HG03095 (cell line): ENCODE measurements at regions not wholly inside any gene's neighbourhood (a gene's known extent, or its start where the extent isn't known, plus 50 kb on each side); places are given as distances from the start of the nearest gene placed in this dataset.

Experiments used
- ATAC-seq: cut with Tn5 transposase; IDR thresholded peaks from one replicate; pipeline ENCODE4 v1.9.1; 2021; ENCODE audit warnings: moderate library complexity; ENCODE audit not compliant: unreplicated experiment

DNA sequence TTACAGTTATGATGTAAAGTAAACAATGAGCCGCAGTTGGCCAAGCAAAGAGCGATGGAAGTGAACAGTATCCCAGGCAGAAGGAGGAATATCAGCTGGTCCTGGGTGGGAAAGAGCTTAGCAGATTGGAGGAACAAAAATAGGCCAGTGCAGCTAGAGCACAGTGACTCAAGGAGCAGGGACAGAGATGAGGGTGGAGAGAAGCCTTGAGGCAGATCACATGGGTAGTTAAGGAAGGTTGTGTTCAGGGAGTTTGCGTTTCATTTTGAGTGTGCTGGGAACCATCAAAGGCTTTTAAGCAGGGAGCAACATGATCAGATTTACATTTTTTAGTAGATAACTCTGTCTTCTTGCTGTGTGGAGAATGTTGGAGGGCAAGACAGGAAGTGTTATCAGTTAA, 113.6 kb downstream of the OAT start:
- ATAC-seq = no peak

DNA sequence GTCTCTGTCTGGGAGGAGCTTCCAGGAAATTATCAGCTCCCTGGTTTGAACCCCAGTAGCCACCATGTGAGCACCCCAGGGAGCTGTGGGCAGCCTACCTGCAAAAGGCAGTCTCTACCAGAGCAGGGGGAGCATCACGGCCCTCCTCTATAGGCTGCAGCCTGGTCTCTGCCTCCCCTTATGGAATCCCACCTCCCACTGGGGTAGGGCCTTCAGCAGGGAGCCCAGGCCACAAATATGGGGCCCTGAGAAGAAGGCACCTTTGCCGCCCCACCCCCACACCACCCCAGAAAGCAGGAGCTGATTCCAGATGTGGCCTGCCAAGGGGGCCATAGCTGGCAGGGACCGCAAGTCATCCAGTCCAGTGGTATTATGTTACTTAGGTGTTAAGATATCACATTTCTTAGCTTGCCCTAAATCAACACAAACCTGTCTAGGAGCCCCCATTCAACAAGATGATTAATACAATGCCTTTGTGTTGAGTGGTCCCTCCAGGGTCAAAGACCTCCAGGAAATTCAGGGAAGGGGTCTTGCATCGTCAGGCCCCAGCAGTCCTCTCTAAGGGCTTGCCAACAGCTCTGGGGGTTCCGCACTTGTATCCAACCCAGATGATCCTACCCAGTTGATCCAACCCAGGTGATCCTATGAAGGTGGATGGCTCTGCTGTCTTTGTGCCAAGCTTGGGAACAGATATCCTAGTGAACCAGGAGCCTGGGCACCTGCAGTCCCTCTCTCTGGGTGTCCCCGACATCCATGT, 114.9 kb downstream of the OAT start:
- no peak for ATAC-seq

DNA sequence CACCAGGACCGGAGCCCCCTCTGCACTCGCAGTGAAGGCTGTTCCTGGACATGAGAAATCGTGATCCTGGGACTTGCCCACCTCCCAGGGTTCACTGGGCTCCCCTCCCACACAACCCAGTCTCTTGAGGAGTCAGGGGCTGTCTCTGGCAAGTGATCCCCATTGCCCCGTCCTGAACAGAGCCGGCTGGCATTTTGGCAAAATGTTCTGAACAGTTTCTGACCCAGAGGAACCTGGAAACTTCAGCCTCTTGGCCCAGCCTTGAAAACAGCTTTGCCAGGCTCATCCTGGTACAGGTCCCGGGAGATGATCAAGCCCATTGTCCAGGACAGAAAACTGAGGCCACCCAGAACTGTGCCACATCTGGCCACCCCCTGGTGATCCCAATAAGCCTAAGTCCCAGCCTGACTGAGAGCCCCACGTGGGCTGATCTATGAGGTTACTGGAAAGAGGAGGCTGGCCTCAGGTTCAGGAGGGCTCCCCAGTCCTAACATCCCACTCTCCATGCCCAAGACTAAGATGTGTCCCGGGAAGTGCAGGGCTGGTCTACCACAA, 115.7 kb downstream of the OAT start:
- ATAC-seq = no peak

DNA sequence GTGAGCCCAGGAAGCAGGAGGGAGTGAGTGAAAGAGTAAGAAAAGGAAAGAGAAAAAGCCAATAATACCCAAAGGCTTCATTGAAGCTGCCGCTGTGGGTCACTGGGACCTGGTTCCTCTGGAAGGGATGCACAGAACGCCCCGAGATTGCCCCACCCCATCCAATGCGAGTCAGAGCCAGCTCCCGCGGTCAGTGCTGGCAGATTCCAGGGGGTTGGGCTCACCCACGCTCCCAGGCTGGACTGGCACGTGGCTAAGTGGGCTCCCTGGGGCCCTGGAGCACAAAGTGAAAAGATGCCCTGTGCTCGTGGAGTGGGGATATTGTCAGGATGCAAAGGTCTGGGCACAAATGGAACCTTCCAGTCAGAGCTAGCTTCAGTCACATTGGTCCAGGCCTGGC, 117.0 kb downstream of the OAT start:
- ATAC-seq = no peak

DNA sequence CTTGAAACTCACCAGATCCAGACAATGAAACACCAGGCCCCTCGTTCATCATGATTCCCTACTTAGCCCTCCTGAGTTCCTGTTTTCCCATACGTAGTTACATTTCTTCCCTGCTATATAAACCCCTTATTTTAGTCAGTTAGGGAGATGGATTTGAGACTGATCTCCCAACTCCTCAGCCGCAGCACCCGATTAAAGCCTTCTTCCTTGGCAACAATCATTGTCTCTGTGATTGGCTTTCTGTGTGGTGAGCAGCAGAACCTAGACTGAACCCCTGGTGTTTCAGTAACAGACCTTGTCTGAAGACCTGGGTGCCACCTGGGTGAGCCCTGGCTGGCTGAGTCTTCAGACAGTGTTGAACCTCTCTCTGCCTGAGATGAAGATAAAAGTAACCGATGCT, 118.0 kb downstream of the OAT start:
- no peak for ATAC-seq

DNA sequence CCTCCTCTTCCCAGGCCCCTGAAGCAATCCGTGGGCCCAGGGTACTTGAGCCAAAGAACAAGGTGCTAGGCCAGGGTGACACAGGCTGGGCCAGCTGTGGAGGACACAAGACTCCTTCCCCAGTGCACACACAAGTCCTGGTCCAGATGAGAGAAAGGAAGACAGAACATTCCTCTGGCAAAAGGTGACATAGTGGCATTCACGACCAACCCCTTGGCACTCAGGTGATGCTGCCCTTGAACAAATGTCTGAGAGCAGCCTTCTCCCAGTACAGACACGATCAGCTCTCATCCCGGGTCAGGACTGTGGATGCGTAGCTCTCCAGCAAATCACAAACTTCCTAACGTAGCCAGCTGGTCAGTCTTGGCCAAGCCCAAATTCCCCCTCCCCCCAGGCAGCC, 118.5 kb downstream of the OAT start:
- no peak for ATAC-seq

DNA sequence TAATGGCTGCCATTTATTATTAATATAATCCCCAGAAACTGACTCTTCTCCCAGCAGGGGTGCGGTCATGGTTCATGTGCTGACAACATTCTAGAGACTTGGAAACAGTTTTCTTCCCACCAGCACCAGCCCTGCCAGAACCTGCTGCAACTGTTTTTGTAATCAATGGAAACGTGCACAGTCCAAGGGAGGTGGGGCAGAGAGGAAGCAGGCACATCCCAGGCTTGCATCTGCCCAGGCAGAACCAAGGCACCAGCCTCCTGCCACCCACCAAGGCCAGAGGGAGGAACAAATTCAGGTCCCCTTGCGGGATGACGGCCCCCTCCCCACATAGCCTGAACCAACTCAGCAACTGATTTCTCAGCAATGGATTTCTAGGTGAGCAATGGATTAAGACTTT, 119.0 kb downstream of the OAT start:
- no peak for ATAC-seq

DNA sequence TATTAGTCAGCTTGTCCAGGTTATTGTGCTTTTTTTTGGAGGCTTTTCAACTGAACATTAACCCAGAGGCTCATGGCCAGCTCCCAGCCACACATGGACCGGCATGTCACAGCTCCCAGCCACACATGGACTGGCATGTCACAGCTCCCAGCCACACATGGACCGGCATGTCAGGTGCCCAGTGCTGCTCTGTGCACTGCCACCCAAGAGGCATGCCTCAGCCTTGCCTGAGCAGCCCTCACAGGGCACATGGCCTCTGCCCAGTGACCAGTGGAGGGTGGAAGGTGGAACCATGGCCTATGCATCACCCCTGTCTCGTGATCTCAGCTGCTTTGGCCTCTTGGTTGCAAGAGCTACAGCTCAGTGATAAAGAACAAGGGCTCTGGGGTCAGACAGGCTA, 119.8 kb downstream of the OAT start:
- ATAC-seq = no peak

DNA sequence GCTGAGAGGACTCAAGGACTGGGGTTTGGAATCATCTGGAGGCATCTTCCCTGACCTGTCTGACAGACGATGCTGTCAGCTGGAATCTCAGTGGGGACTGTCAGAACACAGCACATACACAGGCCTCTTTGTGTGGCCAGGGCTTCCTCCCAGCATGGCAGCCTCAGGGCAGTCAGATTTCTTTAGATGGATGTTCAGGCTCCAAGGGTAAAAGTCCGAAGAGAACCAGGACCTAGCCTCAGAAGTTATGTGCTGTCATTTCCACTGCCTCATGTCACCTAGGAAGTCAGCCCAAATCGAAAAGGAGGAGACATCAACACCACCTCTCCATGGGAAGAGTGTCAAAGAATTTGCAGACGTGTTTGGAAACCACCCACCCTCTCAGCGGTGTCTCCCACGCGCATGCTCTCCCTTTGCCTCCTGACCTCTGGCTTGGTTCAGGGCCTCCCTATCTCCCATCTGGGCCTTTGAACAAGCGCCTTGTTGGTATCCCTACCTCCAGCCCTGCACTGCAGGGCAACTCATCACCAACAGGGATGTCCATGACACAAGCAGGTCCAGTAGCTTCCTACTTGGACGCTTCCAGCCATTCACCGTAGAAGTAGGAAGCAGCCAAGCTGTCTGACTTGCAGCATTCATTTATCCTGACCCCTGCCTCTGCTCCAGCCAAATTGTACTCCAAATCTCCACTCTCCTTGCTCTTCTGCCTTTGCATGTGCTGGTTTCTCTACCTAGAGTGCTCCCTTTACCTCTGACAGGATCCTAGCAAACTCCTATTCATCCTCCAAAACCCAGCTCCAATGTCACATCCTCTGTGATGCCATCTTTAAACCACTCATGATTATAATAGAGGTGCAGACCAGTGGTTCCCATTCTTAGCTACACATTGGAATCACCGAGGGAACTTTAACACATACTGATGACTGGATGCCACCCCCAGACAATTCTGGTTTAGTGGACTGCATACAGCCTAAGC, 121.6 kb downstream of the OAT start:
- ATAC-seq = no peak

DNA sequence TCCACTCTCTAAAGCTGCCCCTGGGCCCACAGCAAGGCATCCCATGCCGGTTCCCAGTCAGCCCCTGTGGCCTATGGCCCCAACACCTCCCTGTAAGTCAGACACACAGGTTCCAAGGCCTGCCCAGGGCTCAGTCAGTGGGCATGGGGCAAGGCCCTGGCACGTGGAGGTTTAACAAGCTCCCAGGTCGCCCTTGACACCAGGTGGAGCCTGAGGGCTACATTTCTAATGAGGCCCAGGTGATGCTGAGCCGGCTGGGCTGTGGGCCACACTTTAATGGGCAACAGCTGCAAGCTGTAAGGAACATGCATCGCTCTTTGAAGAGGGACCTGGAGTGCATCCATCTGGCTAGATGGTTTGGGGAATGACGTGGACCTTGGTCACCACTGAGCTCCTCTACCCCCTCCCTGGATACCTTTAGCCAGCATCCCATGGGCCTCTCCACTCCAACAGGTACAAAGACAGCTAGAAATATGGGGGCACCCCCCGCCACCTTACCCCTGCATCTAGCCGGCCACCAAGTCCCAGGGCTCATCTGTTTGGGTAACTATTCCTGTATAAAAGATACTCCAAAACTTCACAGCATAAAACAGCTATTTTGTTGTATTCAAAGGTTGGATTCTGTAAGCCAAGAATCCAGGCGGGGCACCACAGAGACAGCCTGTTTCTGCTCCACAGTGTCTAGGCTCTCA, 122.5 kb downstream of the OAT start:
- no peak for ATAC-seq

DNA sequence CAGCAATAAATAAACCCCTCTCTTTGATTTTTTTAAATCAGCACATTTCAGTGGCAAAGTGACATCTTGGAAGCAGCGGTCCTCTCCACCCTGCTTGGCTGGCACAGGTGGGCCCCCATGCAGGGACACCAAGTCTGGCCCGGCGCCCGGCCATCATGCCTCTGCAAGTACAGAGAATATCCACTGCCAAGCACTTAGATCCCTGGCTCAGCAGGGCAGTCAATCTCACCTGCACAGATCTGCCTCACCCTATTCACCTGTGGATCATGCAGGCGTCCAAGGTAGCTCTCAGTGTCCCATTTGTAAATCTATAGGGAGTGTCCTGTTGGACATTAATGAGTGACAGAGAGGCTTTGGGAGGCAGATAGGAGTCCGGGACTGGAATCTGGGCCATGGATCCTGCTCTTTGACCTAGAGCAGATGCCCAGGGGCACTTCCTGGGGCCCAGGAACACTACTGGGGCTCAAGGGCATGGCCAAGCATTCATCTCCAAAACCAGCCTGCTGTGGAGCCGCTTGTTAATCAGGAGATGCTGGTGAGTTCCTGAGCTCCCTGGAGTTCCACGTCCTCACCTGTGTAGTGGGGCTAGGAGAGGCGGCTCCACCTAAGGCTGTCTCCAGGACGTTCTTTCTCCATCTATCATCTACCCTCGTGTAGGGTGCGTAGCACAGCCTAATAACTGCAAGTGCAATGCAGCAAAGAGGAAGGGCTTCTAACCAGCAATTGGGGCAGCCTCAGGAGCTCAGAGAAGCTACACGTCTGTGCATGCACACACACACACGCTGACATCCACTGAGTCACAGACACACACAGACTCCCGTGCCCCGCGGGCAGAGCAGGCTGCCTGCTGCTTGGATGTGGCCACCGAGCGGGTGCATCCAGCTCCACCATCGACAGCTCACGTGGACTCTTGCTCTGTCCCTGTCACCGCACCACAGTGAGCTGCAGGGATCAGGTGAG, 123.6 kb downstream of the OAT start:
- ATAC-seq = no peak

DNA sequence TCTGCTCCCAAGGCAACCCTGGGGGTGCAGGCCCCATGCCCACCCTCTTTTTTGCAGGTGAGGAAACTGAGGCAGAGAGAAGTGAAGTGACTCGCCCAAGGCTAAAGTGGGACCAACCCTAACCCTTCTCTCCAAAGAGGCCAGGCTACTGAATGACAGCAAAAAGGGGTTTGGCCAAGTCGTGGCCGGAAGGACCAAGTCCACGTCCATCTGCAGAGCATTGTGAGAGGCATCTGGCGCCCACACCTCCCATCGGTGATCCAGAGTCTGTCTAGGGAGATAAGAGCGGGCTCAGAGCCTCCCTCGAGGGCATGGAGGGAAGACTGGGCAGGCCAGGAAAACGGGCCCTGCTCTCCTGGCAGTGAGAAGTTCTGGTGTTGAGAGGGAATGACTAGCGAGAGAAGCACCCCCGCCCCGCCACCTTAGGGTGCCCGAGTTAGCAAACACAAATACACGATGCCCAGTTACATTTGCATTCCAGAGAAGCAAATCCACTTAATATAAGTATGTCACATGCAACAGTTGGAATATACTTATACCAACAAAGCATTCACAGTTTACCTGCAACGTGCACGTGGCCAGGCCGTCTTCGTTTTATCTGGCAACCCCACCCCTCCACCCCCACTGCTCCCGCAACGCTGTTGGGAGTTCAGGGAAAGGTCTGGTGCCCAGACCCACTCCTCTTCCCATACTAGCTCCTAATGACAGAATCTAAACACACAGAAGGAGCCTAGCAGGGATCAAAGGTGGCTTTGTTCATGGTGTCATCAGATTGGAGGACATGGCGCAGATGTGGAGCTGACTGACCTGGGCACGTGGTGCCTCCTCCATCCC, 124.9 kb downstream of the OAT start:
- ATAC-seq = no peak

DNA sequence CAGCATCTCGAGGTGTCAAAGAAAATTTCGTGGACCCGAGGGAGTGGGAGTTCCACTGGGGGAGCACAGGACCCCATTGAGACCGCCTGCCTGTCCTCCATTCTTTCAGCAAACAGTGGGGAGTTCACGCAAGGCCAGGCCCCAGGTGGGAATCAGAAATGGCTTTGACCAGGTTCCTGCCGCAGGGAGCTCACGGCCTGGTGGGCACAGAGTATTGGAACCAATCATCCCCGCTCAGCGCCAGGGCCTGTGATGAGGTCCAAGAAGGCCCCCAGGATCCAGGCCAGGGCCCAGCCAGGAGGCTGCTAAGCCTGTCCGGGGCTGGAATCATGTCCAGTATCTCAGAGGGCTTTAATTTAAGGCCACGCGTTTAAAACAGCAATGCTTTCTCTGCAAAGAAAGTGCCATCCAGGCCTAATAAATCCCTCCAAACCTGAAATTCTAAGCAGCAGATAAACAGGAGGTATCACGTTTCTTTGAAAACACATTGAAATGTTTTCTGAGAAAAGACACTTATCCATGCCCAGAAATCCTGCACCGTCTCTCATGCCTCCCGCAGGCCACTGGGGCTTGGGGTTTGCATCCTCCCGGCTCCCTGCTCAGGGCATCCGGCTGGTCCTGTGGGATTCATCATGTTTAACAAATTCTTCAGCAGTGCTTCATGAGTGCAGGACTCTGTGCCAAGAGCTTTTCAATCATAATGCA, 125.7 kb downstream of the OAT start:
- no peak for ATAC-seq

DNA sequence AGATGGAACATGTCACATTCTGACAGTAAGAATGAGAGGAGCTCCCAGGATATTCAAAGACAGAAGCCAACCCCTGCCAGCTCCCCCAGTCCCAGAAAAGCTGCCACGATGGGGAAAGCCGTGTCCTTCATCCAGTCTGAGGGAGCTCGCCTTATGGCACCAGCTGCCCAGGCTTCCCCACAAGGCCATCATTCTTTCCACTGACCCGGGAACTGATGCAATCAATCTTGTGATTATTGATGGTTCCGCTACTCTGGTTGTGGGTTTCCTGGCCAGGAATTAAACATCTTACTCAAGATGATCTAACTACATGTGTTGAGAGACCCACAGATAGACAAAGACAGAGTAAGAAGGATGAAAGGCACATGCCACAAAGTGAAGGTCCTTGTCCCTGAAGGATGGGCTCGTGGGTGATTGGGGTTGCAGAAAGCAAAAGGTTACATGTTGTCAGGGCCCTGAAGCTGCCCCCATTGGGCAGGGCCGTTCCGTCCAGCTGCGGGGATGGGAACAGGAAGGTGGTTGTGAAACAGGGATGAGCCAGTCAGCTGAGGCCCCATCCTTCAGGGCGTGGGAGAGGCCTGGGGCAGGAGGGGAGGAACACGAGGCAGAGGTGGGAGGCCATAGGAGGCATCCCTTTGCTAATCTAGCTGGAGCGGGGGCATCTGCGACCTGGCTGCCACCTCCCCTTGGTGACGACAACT, 127.6 kb downstream of the OAT start:
- ATAC-seq = no peak

DNA sequence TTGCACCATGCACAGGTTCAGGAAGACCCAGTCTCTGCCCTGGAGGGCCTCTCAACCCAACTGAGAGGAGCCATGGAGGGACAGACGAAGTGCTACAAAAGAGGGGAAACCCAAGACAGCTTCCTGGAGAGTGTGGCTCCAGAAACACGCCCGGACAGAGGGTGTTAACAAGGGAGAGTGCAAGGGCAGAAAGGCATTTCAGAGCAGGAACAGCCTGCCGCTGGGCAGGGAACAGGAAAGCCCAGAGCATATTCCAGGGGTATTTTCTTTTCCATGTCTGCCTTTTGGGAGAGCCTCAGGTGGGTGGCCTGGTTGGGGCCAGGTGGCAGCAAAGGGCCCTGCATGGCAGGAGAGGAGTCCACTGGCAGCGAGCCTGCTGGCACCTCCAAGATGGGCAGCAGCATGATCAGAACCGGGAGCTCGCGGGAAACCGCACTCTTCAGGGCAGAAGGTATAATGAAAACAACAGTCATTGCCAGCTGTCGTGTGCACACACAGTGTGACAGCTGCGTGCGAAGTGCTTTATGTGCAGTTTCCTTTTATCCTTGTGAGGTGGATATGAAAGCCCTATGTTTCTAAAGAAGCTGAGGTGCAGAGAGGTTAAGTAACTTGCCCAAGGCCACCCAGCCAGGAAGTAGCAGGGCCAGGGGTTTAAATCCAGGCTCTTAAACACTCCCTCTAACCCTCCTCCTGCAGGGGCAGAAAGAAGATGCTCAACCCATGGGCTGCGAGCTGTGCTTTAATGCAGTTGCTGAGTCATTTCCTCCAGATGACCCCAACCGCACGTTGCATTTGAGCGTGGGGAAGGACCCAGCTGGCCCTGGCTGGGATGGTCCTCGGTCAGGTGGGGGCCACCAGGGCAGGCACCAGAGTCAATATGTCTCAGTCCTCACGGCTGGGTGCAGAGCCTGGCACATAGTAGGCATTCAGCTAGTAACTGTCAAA, 128.6 kb downstream of the OAT start:
- peak; percentile 56 for ATAC-seq

DNA sequence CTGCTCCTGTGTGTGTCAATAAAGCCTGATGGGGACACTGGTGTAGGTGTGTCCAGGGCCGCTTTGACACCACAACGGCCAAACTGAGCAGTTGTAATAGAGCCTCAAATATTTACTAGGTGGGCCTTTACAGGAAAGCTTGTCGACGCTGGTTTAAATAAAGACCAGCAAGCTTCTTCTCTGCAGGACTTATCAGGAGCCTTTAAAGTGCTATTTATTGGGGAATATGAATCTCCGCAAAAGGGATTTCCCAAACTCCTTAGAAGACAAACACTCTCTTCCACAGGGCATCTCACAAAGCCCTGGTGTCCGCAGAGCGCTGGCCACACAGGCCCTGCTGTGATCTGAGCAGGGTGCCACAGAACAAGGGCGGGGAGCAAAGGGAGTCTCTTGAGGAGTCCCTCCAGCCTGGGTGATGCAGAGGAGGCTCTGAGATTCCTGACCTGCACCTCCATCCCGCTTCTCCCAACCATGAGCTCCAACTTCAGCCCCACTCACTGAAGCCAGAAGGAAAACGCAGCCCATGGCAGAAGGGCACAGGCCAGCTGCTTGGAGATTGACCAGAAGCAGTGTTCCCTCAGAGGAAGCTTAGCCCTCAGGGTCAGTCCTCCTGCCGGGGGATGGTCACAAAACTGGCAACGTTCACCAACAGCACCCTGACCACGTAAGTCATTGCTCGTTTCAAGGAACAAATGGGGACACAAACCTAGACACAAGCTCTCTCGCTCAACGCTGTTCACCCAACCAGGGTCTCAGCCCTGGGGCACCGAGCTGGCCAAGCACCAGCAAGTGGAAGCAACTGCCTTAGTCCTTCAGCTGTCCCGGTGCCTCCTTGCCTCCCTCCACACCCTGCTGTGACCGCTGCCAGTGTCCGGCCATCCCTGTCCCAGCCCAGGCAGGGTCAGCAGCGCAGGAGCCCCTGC, 129.5 kb downstream of the OAT start:
- no peak for ATAC-seq
